ENCODE measurements at regions not wholly inside any gene's neighbourhood (a gene's known extent, or its start where the extent isn't known, plus 50 kb on each side); places are given as distances from the start of the nearest gene placed in this dataset.

DNA sequence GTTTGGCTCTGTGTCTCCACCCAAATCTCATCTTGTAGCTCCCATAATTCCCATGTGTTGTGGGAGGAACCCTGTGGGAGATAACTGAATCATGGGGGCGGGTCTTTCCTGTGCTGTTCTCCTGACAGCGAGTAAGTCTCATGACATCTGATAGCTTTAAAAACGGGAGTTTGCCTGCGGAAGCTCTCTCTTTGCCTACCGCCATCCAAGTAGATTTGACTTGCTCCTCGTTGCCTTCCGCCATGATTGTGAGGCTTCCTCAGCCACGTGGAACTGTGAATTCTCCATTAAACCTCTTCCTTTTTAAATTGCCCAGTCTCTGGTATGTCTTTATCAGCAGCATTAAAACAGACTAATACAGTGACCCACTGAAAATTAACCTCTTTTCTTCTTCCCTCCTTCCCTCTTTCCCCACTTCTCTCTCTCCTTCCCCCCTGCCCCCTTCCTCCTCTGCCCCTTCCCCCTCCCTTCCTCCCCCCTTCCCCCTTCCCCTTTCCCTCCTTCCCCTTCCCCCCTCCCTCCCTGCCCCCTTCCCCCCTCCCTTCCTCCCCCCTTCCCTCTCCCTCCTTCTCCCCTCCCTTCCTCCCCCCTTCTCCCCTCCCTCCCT lies 818.8 kb downstream of the SLC4A3 start:
- DNase-seq (ENCODE audit: low spot score) = no peak

DNA sequence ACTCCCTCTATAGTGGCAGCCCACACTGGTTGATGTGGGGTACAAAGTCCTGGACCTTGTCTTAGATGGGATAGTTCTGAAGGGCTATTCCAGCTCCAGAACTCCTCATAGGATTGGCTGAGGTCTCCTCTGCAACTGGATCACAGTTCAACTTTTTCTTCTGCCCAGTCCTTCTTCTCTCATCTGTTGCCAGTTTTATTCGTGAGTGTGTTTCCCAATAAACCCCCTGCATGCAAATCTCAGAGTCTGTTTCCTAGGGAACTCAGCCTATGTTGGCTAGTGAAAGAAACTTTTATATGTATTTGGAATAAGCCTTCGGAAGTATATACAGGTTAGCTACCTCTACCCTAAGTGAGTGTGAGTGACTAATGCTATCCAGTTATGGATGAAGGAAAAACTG lies 823.4 kb downstream of the SLC4A3 start:
- no peak for DNase-seq (ENCODE audit: low spot score)
- in situ Hi-C loops (cut with HindIII; ENCODE audit: low sequenced_read_pairs) = no loop called here

More for the DNA sequence above, 818.8 kb downstream of the SLC4A3 start:
- in situ Hi-C loops (cut with HindIII; ENCODE audit: low sequenced_read_pairs) = no loop called here

DNA sequence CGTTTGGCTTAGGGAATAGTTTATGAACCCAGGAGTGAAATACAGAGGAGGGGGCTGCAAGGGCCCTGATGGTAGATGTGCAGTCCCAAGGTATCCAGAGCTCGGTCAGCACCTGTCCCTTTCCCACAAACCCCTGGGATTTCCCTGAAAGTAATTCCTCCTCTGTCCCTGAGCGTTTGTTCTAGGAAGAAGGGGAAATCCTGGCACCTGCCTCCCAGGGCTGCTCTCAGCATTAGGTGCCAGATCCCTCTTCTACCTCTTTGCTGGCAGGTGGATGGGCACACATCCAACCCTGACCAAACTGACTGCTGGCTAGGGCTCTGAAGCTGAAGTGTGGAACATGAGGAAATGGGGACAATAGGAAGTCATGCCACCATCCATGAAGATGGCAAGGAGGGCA lies 824.0 kb downstream of the SLC4A3 start:
- in situ Hi-C loops (cut with HindIII; ENCODE audit: low sequenced_read_pairs) = no loop called here
- DNase-seq (ENCODE audit: low spot score) = no peak

DNA sequence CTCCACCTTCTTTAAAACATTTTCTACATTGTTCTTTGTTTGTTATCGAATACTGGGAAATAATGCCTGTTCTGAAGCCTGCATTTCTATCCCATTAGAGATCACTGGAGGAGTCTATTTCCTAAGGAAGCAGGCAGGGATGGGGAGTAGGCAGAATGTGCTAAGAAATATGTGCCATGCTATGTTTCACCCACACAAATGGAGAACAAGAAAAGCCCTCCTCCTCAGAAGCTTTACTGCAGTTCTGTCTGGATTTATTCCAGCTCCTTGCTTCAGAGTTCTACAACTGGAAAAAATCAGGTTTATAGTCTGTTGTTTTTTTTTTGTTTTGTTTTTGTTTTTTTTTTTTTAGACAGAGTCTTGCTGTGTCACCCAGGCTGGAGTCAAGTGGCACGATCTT lies 825.1 kb downstream of the SLC4A3 start:
- in situ Hi-C loops (cut with HindIII; ENCODE audit: low sequenced_read_pairs) = no loop called here
- DNase-seq (ENCODE audit: low spot score) = no peak

DNA sequence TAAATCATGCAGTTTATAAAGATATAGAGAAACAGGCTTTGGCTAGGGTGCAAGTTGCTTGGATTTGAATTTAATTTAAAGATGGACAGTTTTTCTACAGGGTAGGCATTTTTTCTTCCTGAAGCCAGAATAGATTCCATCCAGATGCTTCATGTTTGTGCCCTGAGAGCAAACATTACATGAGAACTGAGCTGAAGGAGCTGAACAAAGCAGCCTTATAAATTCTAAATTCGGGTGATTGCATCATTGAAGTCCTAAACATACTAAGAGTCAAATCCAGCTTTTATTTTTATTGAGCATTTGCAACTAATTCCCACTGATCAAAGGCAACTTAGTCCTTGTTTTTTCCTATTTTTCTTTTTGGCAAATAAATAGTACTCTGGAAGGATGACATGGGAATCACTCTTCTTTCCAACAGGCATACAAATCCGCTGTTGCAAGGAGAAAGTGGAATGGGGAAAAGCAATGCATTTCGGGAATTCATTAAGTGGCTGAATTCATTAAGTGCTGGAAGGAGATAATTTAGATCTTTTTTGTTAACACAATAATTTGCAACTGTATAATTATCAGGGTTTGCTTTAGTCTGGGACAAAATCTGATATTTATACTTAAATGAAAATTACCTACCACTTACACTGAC lies 828.0 kb downstream of the SLC4A3 start:
- DNase-seq (ENCODE audit: low spot score) = no peak
- in situ Hi-C loops (cut with HindIII; ENCODE audit: low sequenced_read_pairs) = no loop called here

DNA sequence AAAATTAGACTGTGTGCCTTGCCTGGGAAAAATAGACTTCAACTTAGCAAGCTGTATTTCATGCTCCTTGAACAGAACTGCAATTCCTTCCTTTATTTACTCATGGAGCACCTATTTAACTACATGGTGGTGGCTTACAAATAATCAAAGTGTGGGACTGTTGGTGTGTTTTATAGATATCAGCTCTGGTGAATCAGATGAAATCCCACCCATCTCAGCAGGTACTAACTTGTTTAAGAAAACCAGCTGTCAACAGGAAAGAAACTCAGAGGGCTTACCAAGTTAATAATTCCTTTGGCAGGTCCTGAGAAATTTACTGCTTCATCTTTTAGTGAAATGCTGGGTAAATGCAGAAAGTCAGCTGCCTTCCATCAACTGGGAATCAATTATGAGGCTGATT lies 830.6 kb downstream of the SLC4A3 start:
- in situ Hi-C loops (cut with HindIII; ENCODE audit: low sequenced_read_pairs) = no loop called here
- DNase-seq (ENCODE audit: low spot score) = no peak

DNA sequence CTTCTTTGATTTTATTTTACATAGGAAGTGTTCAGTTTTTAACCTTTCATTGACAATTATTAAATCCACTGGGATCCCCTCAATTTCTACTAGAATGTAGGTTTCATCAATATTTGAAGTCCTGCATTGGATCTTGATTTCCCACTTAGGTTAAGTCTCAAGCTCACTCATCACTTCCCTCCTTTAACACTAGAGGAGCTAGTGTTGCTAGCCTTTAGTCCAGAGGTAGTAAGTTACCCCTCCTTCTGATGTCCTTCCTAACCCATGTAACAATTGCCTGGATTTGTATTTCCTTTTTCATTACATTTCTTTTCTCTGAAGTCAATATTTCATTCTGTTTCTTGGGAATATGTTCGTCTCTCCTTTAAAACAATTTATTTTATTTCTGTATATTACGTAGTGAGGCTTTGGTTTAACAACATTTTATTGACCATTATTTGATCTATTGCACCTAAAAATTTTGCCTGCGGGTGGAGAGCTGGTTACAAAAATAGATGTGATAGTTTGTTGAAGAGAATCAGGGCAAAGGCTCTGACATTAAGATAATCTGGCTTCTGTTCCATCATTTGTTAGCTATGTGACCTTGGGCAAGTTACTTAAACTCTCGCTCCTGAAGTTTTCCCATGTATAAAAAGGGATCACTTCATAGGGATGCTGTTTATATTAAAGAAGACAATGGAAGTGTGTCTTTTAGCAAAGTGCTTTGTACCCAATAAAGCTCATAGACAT lies 833.0 kb downstream of the SLC4A3 start:
- DNase-seq (ENCODE audit: low spot score) = no peak
- in situ Hi-C loops (cut with HindIII; ENCODE audit: low sequenced_read_pairs) = no loop called here

DNA sequence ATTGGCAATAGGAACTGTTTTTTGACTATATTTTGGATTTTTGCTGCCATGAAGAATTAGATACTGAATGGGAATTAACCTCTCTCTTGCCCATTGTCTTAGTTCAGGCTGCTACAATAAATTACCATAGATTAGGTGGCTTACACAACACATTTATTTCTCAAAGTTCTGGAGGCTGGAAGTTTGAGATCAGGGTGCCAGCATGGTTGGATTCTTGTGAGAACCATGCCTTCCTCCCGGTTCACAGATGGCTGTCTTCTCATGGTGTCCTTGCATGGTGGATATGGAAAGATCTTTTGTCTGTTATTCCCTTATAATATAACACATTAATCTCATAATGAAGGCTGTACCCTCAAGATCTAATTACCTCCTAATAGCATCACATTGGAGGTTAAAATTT lies 836.4 kb downstream of the SLC4A3 start:
- in situ Hi-C loops (cut with HindIII; ENCODE audit: low sequenced_read_pairs) = no loop called here
- DNase-seq (ENCODE audit: low spot score) = no peak

DNA sequence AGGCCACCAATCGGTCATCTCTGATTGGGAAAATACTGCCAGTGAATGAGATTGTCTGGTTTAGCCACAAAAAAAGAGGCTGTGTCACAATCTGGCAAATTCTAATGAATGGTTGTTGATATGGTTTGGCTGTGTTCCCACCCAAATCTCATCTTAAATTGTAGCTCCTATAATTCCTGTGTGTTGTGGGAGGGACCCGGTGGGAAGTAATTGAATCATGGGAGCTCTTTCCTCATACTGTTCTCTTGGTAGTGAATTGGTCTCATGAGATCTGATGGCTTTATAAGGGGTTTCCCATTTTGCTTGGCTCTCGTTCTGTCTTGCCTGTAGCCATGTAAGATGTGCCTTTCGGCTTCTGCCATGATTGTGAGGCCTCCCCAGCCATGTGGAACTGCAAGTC lies 838.3 kb downstream of the SLC4A3 start:
- in situ Hi-C loops (cut with HindIII; ENCODE audit: low sequenced_read_pairs) = no loop called here
- no peak for DNase-seq (ENCODE audit: low spot score)

DNA sequence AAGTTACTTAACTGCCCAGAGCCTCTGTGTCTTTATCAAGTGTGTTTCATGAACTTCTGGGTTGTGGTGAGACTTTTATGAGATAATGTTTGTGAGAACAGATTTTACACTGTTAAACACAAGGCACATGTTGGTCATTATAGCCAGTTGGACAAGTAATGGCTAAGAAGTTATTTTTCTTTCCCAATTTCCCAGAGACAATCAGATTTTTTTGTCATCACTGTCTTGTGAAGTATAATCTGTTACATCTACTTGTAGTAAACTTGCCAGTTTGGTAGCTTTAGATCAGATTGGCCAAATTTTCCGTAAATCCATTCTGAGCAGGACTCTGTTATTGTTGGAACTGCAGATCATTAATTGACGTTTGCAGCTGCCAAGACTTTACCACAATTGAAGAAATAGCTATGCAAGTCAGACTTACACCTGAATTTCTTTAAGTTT lies 838.8 kb downstream of the SLC4A3 start:
- in situ Hi-C loops (cut with HindIII; ENCODE audit: low sequenced_read_pairs) = no loop called here
- DNase-seq (ENCODE audit: low spot score) = no peak

DNA sequence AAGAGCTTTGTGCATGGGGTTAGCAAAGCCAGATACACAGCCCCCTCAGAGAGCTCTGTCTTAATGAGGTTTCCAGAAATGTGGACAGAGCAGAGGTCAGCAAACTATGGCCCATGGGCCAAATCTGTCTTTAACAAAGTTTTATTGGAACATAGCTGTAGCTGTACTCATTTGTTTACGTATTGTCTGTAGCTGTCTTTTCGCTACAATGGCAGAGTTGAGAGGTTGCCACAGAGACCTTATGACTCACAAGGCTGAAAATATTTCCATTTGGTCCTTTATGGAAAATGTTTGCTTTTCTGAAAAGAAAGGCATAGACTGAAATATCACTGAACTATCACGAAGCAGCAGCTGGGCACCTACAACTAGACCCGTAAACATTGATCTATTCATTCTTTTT lies 841.8 kb downstream of the SLC4A3 start:
- in situ Hi-C loops (cut with HindIII; ENCODE audit: low sequenced_read_pairs) = no loop called here
- no peak for DNase-seq (ENCODE audit: low spot score)

DNA sequence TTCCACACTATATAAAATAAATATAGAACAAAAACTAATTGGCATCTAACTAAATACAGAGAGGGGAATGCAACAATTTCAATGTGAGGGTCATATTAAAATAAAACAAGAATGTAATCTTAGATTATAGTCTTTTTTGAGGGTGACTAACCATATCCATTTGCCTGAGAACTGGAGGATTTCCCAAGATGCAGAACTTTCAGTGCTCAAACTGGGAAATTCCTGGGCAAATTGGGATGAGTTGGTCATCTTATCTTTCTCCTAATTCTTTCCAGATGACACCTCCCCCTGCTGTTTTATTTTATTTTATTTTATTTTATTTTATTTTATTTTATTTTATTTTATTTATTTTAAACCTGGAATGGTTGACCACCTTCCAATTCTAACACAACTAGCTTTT lies 846.2 kb downstream of the SLC4A3 start:
- in situ Hi-C loops (cut with HindIII; ENCODE audit: low sequenced_read_pairs) = no loop called here
- DNase-seq (ENCODE audit: low spot score) = no peak

DNA sequence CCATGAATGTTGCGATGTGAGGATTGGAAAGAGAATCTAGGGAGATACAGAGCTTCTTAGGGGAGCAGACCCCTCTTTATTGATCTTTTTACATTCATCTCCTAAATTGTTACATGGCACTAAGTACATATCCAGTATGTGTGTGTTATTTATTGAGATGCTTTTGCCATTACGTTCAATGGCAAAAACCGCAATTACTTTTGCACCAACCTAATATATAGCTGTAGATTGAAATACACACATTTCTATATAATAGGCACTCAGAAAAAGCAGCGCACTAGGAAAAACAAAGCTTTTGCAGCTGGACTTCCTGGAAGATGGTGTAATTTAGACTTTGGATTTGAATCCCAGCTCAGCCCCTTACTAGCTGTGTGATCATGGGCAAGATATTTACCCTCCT lies 849.4 kb downstream of the SLC4A3 start:
- in situ Hi-C loops (cut with HindIII; ENCODE audit: low sequenced_read_pairs) = no loop called here

DNA sequence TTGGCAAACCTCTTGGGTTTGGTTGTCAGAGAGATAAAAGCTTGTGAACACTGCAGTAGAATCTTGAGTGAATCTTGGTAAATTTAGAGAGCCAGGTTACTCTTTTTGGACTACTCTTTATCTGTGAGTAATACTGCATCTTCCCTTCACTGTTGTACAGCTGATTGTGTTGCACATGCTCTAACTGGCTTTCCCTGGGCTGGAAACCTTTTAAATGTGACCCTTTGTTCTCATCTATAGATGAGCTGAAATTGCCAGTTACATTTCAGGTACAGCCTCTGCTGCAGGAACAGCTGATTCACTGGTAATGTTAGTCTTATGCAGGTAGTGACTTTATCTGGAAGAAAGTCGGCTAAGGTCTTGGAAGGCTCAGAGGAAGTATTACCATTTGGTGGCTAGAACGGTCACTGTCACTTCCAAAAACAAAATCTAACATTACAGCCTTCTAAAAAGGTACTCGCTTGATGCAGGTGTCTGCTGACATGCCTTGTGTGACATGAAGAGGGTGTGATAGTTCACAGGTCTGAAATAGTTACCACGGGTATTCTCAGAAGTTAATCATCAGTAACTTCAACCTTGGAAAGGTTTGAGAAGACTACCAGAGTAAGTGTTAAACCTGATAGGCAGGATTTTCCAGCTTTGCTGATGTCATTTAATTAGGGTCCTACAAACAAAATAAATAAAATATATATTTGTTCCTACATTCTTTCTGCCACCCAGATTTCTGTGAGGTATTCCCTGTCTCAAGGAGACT lies 851.1 kb downstream of the SLC4A3 start:
- DNase-seq (ENCODE audit: low spot score) = no peak
- in situ Hi-C loops (cut with HindIII; ENCODE audit: low sequenced_read_pairs) = no loop called here

More for the DNA sequence above, 849.4 kb downstream of the SLC4A3 start:
- no peak for DNase-seq (ENCODE audit: low spot score)

DNA sequence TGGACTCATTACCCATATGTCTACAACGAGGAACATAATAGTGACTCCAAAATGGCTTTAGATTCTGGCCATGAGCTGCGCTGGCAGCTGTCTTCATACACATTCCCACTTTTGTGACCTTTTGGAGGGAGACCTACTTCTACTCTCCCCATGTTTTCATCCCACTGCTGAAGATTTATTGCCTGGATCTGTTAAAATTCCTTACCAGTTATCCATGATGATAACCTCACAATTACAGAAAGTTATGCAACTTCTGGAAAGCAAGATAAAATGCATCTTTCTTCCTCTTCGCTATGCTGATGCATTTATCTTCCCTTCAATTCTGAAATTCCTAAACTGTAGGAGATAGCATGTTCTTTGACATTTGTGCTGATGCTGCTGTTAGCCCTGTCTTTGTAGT lies 855.3 kb downstream of the SLC4A3 start:
- no peak for DNase-seq (ENCODE audit: low spot score)
- in situ Hi-C loops (cut with HindIII; ENCODE audit: low sequenced_read_pairs) = no loop called here

DNA sequence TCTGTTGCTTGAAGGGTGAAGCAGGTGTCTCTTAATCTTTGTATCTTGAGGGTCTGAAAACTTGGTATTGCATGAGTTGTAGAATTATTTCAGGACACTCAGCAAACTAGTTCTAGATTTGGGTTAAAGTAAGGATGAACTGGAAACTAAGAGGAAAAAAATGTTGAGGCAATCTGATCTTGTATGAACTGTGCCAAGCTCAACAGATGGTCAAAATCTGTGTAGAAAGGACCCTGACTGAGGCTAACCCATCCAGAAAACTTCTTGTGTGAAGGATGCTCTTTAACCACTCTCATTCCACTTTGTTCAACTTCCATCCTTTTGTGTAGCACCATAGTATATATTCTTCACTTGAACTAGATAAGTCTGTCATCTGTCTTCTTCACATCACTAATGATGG lies 861.7 kb downstream of the SLC4A3 start:
- in situ Hi-C loops (cut with HindIII; ENCODE audit: low sequenced_read_pairs) = no loop called here
- DNase-seq (ENCODE audit: low spot score) = no peak

DNA sequence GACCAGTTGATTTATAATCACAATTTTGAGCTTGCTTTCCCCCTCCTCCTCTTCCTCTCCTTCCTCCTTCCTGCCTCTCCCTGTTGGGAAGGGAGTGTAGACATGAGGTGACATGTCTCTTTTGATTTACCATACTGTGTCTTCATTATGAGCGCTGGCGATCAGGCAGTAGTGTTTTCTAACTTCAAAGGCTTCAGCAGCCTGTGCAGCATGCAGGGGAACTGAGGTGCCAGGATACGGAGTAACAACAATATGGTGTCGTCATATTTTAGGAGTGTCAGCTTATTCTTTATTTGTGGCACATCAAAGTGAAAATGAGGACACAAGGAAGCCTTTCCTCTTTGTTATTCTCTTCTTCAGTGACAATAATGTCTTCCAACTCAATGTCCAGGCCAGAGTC lies 864.2 kb downstream of the SLC4A3 start:
- no peak for DNase-seq (ENCODE audit: low spot score)
- in situ Hi-C loops (cut with HindIII; ENCODE audit: low sequenced_read_pairs) = no loop called here

DNA sequence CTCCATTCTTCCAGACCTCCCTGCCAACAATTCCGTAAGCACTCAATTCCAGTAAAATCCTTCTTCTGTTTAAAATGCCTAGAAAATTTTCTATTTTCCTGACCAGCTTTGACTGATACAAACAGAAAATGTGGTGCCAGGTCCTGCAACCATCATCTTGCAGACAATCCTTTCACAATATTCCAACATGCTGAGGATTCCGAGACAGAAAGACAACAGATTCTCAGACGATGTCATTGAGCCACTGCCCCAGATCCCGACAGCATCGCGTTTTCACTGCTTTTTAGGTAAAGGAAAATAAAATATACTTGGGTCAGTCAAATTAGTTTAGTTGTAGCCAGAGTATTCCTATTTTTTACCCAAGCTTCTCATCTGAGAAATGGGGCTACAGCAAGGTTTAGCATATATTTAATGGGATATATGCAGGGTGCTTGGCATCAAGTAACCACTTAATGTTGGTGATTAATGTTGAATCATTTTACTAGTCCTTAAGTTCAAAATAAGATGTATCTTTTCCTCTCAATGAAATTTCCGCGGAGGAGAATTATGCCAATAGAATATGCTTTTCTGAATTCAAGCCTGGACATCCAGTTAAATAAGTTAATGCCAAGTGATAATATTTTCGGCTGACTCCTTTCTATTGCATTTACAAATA lies 866.6 kb downstream of the SLC4A3 start:
- in situ Hi-C loops (cut with HindIII; ENCODE audit: low sequenced_read_pairs) = no loop called here
- DNase-seq (ENCODE audit: low spot score) = no peak

DNA sequence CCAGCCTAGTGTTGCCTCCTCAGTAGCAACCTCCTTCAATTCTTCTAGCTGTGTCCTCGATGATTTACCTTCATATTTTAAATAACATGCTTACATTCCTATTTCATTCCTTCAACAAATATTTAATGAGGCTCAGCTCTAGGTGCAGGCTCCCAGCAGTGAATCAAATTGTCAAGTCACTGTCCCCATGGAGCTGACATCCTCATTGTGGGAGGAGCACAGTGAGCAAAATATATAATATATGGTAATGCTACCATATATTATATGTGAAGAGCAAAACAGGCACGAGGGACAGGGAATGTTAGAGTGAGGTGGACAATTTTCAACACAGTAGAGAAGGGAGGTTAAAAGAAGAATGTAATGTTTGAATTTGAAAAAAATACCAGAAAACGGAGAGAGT lies 869.1 kb downstream of the SLC4A3 start:
- DNase-seq (ENCODE audit: low spot score) = no peak
- in situ Hi-C loops (cut with HindIII; ENCODE audit: low sequenced_read_pairs) = no loop called here

DNA sequence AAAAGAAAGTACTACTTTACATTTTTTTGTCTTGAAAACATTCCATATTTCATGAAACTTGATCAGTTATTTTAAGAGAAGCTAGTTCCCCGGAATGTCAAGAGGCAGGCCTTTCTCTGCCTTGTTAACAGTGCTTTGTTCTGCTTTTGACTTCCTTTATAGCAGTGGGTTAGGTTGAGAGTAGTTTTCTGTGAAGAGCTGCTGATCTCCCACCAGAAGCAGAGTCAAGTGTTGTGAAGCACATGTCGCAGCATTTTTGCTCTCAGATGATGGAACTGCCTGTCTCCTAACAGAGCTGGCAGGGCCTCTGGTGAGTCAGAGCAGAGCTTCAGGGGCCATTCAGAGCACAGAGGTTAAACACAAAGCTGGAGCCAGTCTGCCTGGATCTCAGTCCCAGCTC lies 871.8 kb downstream of the SLC4A3 start:
- no peak for DNase-seq (ENCODE audit: low spot score)
- in situ Hi-C loops (cut with HindIII; ENCODE audit: low sequenced_read_pairs) = no loop called here

Data from G401 (cell line).